ENCODE measurements at regions not wholly inside any gene's neighbourhood (a gene's known extent, or its start where the extent isn't known, plus 50 kb on each side); places are given as distances from the start of the nearest gene placed in this dataset.

GRCh38 chr2:38127277-38127676, 51.3 kb upstream of the CYP1B1 start:
- no peak for TF ChIP-seq EZH2phosphoT487 (IDR thresholded peaks at IDR 0.05; ENCODE audit: unreplicated experiment)
- no peak for TF ChIP-seq CTCF (conservative IDR thresholded peaks at IDR 0.05; ENCODE audit: low read depth in 2 of 2)

Measured in GM23338 (cell line).